GM23248 (cell line): ENCODE measurements at regions not wholly inside any gene's neighbourhood (a gene's known extent, or its start where the extent isn't known, plus 50 kb on each side); places are given as distances from the start of the nearest gene placed in this dataset.
"Not testable (repeated sequence)": the region's sequence is repeated elsewhere in the genome, so short reads cannot be mapped to it uniquely, and the experiment has no call there.

ENCODE experiments used
- DNase-seq: peaks from one replicate; pipeline ENCODE4 v3.0.0-alpha.2; 2015
- H2AFZ ChIP-seq: fragments of 200-600 bp; sonication (generic); 2 replicates; pipeline ENCODE4 v1.6.1; 2016; ENCODE audit warnings: antibody characterized with exemption
- H3F3A ChIP-seq: fragments of 200-600 bp; sonication (generic); 2 replicates; pipeline ENCODE4 v1.6.1; 2016; ENCODE audit warnings: mild to moderate bottlenecking, antibody characterized with exemption, mixed run types; ENCODE audit not compliant: insufficient read depth
- H3K27ac ChIP-seq: fragments of 200-600 bp; sonication (generic); 2 replicates; pipeline ENCODE4 v1.5.1; 2016; ENCODE audit warnings: mild to moderate bottlenecking
- H3K27me3 ChIP-seq: fragments of 200-600 bp; sonication (generic); replicated peaks from 2 replicates; pipeline ENCODE4 v1.6.1; 2016; ENCODE audit warnings: mild to moderate bottlenecking; ENCODE audit not compliant: insufficient read depth
- H3K36me3 ChIP-seq: fragments of 200-600 bp; sonication (generic); 2 replicates; pipeline ENCODE4 v1.6.1; 2016; ENCODE audit warnings: low read depth, mild to moderate bottlenecking
- H3K4me1 ChIP-seq: fragments of 200-600 bp; sonication (generic); 2 replicates; pipeline ENCODE4 v1.6.1; 2016; ENCODE audit warnings: mild to moderate bottlenecking; ENCODE audit not compliant: insufficient read depth
- H3K4me2 ChIP-seq: fragments of 200-600 bp; sonication (generic); one replicate; pipeline ENCODE4 v1.6.1; 2016; ENCODE audit warnings: mild to moderate bottlenecking; ENCODE audit not compliant: unreplicated experiment
- H3K4me3 ChIP-seq: fragments of 200-600 bp; sonication (generic); 2 replicates; pipeline ENCODE4 v1.5.1; 2016; ENCODE audit warnings: mild to moderate bottlenecking
- H3K79me2 ChIP-seq: fragments of 200-600 bp; sonication (generic); 2 replicates; pipeline ENCODE4 v1.6.1; 2016; ENCODE audit warnings: mild to moderate bottlenecking; ENCODE audit not compliant: insufficient read depth
- H3K9ac ChIP-seq: fragments of 200-600 bp; sonication (generic); 2 replicates; pipeline ENCODE4 v1.6.1; 2016; ENCODE audit warnings: mild to moderate bottlenecking
- H3K9me2 ChIP-seq: fragments of 200-600 bp; sonication (generic); 2 replicates; pipeline ENCODE4 v1.6.1; 2016; ENCODE audit warnings: mixed run types, mild to moderate bottlenecking, moderate library complexity; ENCODE audit not compliant: insufficient read depth
- H3K9me3 ChIP-seq: fragments of 200-600 bp; sonication (generic); one replicate; pipeline ENCODE4 v1.6.1; 2017; ENCODE audit warnings: low read depth
- H4K20me1 ChIP-seq: fragments of 200-600 bp; sonication (generic); 2 replicates; pipeline ENCODE4 v1.6.0; 2016; ENCODE audit not compliant: insufficient read depth
- EZH2 ChIP-seq: fragments of 200-600 bp; sonication (generic); IDR thresholded peaks from 2 replicates; pipeline ENCODE4 v1.6.1; 2018; ENCODE audit warnings: antibody characterized with exemption, mild to moderate bottlenecking; ENCODE audit not compliant: insufficient read depth, poor library complexity, severe bottlenecking
- EZH2phosphoT487 ChIP-seq: fragments of 200-600 bp; sonication (generic); IDR thresholded peaks from 2 replicates; pipeline ENCODE4 v1.6.1; 2018; ENCODE audit warnings: antibody characterized with exemption, moderate library complexity, mild to moderate bottlenecking, low read depth; ENCODE audit not compliant: insufficient read depth
- WGBS, 2 experiments: methylation state at CpG; one replicate each; pipeline ENCODE4 v1.1.6; 2015 to 2017; ENCODE audit warnings: low lambda C conversion rate in 2 of 2, low coverage in 1 of 2; ENCODE audit errors: missing lambda C conversion rate in 2 of 2; 5-methylcytosine and 5-hydroxymethylcytosine counted together
- in situ Hi-C: fragments of 300-500 bp; cut with MboI; formaldehyde crosslinking; loops from 2 replicates; pipeline ENCODE4 v1.15.0; 2020

- Histone ChIP-seq H4K20me1 (no peaks in the 10 kb centered on the region), H3K4me2 (no peak overlapping the region), H3K9ac (no peak overlapping the region), H3K4me1 (no peaks in the 10 kb centered on the region), H3K4me3 (no peak overlapping the region), H3K9me2 (no peaks in the 10 kb centered on the region), H3K27me3 (peaks cover 5% of the 10 kb centered on the region; the same call in 1 of the 2 replicates), H3F3A (no peaks in the 10 kb centered on the region), H3K79me2 (no peaks in the 10 kb centered on the region), H3K9me3 (no peaks in the 10 kb centered on the region), H2AFZ (no peak overlapping the region), H3K36me3 (no peaks in the 10 kb centered on the region), H3K27ac (no peak overlapping the region)
- DNase-seq, result no peak
- in situ Hi-C loops, result no loop called here
- 47 to 59% methylated on average over 8 of the region's 8 CpGs for WGBS, 2 experiments
- no peak for TF ChIP-seq EZH2phosphoT487
- TF ChIP-seq EZH2, result no peak
These were observed 333.8 kb downstream of the PREX1 start for GRCh38 chr20:48493966-48494365.

- H3K9me2 ChIP-seq, H3K79me2 ChIP-seq, H3K4me1 ChIP-seq, in situ Hi-C loops, DNase-seq, H3K4me2 ChIP-seq, H2AFZ ChIP-seq, H3K27me3 ChIP-seq, H3K36me3 ChIP-seq, H3K4me3 ChIP-seq, H3K27ac ChIP-seq, H4K20me1 ChIP-seq, H3F3A ChIP-seq, H3K9ac ChIP-seq, H3K9me3 ChIP-seq: not testable (repeated sequence)
- WGBS, 2 experiments, result 46 to 62% methylated on average over 10 to 18 of the region's 18 CpGs
These were observed 334.5 kb downstream of the PREX1 start for GRCh38 chr20:48493331-48493730.

GRCh38 chr20:48492715-48493070 lies 335.1 kb downstream of the PREX1 start:
- Histone ChIP-seq H3F3A (no peaks in the 10 kb centered on the region), H3K79me2 (no peaks in the 10 kb centered on the region), H2AFZ (no peak overlapping the region), H3K36me3 (no peaks in the 10 kb centered on the region), H3K4me1 (no peaks in the 10 kb centered on the region), H4K20me1 (no peaks in the 10 kb centered on the region), H3K27ac (no peak overlapping the region), H3K9ac (no peak overlapping the region), H3K27me3 (peaks cover 5% of the 10 kb centered on the region; the same call in 1 of the 2 replicates), H3K9me2 (no peaks in the 10 kb centered on the region), H3K4me3 (no peak overlapping the region), H3K4me2 (no peak overlapping the region), H3K9me3 (no peaks in the 10 kb centered on the region)
- TF ChIP-seq EZH2phosphoT487, result no peak
- no peak for TF ChIP-seq EZH2
- 51 to 53% methylated on average over 11 of the region's 11 CpGs for WGBS, 2 experiments
- no peak for DNase-seq
- in situ Hi-C loops, result no loop called here

DNA sequence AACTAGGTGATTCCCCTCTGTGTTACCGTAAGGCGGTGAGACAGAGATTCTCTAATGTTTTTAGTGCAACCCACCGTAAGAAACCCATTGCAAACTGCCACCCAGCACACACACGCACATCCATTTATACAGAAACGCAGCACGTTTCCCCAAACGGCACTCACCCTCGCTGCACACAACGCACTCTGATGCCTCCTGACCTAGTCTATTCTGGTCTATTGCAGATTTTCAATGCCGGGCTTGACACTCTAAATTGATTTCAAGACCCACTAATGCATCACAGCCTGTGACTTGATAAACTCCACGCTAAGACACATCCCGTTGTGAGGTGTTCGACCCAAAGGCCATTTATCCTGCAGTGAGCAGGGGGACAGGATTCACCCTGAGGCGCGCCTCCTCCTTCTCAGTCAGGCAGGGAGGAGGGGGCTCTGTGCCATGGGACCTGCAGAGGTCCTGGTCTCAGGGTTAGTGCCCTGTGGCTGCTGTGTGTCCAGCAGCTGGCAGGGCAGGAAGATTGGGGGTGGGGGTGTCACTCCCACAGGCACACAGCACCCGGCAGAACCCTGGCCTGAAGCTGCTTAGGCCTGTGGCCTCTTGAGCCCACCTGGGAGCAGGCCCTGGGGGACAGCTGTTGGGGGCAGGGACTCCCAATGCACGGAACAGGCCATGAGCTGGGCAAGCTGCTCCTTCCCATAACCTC lies 335.6 kb downstream of the PREX1 start:
- no peak overlapping the region for H3K9ac ChIP-seq
- peaks cover 5% of the 10 kb centered on the region; the same call in 1 of the 2 replicates for H3K27me3 ChIP-seq
- DNase-seq, result no peak
- H3K4me1 ChIP-seq, result no peaks in the 10 kb centered on the region
- 63 to 67% methylated on average over 16 to 17 of the region's 17 CpGs for WGBS, 2 experiments
- in situ Hi-C loops, result no loop called here
- no peak overlapping the region for H3K4me2 ChIP-seq
- H3K9me3 ChIP-seq, result no peaks in the 10 kb centered on the region
- no peak for TF ChIP-seq EZH2phosphoT487
- TF ChIP-seq EZH2, result no peak
- no peak overlapping the region for H3K4me3 ChIP-seq
- no peaks in the 10 kb centered on the region for H4K20me1 ChIP-seq
- H3K36me3 ChIP-seq, result no peaks in the 10 kb centered on the region
- H3F3A ChIP-seq, result no peaks in the 10 kb centered on the region
- no peaks in the 10 kb centered on the region for H3K9me2 ChIP-seq
- no peak overlapping the region for H3K27ac ChIP-seq
- H3K79me2 ChIP-seq, result no peaks in the 10 kb centered on the region
- H2AFZ ChIP-seq, result no peak overlapping the region
